GM21786 (cell line): ENCODE measurements at regions not wholly inside any gene's neighbourhood (a gene's known extent, or its start where the extent isn't known, plus 50 kb on each side); places are given as distances from the start of the nearest gene placed in this dataset.

Experiments
- ATAC-seq: cut with Tn5 transposase; IDR thresholded peaks from one replicate; pipeline ENCODE4 v1.9.1; 2021; ENCODE audit not compliant: unreplicated experiment

DNA sequence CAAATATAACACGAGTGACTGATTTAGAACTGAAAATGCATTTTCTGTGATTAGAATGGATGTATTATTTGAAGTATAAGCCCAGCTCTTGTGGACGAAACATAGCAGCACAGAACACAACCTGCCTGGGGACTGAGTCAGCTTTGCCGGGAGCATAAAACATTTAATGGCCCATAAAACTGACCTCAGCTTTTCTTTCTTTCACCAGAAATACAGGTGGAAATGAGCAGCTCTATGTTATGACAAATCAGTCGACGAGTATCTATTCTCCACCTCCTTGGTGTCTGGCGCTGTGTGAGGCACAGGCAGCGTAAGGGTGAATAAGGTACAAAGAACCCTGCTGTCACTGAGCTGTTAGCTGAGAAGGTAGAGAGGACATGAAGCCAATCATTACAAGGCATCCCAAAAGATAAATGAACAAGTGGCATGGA lies 471.6 kb upstream of the AKR1E2 start:
- ATAC-seq: no peak

DNA sequence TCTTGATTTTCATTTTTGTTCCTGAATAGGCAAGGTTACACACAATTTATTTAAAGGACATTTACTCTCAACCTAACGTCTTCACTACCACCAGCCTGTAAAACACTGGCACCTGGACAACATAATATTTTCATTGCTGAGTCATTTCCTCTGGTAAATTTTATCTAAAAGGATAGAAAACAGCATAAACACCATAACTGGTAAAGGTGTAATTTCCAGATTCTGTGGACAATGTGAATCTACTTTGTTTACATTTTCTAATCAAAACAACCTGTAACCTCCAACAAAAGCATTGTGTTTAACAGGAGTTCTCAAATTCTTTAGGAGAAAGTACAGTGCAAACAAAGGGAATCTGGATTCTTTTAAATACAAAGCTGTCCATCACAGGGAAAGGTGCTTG lies 472.0 kb upstream of the AKR1E2 start:
- no peak for ATAC-seq

DNA sequence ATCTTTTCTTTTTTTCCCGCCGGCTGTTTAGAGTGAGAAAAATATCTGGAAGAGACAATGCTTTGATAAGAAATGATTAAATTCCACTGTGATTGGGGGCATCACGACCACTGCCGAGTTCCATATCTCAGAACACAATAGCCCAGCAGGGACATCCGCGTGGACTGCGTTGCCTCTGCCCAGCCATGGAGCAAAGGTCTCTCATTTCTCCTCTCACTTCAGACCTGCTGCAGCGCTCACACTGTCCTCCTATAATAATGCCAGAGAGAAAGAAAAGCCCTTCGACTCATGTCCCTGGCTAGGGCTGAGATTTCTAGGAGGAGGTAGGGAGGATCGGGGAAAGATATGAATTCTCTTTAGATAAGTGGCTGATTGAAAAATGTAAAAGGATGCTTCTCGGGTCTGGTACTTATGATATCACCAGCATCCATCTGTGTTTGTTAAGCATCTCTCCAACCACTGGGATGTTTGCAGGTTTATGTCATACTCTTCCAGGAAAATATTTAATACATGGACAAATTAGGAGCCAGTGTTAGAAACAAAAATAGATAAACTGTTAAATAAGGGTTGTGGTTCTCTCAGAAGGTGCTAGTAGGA lies 472.9 kb upstream of the AKR1E2 start:
- no peak for ATAC-seq

DNA sequence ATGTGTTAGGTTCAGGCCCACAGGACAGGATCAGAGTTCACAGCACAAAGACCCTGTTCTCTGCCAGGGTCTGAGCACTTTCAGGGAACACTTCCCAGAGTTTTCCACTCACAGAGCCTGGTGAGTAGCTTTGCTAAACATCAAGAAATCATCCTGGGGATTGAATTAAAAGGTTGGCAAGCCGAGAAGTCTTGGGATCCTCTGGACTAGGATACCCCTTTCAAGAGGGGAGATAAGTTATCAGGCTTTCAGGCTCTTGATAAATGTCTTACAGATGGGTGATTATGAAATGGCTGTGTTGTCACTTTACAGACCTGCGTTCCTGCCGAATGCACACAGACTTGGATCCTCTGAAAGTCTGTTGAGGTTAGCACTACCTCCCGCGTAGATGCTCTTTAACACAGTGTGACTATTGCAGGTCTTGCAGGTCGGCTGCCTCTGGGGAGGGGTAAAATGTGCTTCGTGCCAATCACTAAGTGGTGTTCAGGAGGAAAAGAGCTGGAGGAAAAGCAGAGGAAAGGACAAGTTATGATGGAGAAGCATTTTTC lies 473.5 kb upstream of the AKR1E2 start:
- no peak for ATAC-seq

DNA sequence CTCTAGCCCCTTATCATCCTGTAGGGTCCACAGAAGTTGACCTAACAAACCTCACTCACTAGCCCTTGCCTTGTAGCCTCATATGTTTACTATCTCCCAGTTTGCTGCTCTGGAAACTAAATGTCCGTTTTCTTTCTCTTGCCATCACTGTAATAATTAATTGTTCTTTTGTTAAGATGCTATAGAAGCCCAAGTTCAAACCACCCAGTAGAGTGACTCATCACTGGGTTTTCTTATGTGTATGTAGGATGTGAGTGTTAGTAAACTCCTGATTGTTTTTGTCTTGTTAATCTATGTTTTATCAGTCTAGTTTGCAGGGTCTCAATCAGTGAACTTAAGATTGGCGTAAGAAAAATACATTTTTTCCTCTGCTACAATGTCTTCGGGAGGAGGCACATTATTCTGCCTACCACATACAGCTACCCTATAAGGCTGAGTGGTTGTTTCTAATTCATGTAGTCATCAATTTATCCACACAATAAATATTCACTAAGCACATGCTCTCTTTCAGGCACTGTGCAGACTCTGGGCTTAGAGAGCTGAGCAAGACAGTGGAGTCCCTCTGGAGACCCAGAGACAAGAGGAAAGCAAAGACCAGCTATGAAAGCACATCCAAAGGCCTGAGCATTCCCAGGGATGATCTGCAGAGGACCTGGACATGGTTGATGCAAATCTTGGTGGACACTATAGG lies 474.1 kb upstream of the AKR1E2 start:
- ATAC-seq: no peak

DNA sequence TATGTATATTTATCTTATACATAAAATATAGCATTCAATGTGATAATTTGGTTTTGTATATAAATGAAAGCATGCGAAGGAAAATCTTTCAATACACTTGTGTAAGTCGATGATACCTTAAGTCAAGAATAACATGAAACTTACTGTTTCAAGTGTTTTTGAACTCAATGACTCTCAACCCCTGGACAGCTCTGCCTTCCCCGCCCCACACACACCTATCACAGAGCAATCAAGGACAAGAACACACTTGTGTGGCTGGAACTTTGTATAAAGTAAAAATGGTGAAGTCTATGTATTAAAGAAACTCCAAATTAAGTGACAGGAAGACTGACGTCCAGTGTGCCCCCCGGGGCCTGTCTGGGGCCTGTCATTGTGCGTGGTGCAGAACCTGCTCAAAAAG lies 478.6 kb upstream of the AKR1E2 start:
- ATAC-seq: no peak

DNA sequence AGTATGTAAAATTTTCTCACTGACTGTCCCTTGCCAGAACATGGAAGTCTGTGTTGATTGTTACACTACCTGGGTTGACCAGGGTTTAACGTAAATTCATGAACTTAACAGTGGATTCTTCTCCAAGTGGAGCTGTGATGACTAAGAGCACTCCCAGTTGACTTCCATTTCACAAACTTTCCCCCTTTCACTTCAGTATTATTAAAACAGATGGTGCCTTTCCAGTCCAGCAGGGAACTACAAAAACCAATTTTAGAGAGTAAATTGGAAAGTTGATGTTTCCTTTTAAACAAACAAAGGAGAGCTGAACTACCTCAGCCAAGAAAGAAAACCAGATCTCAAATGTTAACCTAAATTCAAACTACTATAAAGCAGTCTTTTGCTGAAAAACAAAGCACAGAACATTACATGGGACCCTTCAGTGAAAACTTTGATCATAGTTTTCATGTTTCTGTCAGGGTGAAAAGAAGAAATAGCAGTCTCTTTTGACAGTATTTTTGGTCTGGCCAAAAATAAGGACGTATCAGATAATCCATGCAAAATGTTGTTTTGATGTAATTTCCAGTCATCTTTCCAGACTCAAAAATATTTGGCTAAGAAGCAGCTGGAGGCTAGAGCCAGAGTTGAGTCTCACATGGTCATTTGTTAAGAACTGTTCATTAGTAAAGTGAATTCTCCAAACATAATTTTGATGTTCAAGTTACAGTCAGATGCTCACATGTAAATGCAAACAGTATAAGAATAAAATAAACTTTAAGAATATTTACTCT lies 479.9 kb upstream of the AKR1E2 start:
- no peak for ATAC-seq

DNA sequence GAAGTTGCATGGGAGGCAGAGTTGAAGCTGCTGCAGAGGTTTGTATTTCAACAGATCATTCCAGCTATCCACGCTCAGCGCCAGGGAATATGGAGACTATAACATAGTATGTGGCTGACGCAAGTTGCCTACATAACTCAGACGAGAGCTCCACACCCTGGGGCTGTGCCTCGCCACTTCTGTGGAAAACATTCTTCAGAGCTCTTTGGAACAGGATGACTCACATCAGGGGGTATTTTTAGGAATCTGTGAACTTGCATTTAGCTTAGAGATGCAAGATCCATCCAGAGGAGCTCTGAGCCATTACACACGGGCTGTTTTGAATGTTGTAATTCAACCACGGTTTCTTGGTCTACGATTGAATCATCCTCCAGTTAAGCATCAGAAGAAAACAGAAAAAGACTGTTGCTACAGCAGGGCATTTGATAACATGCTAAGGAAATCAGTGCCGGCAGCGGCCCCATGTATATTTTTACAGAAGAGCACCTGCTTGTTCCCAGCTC lies 481.5 kb upstream of the AKR1E2 start:
- ATAC-seq: no peak

DNA sequence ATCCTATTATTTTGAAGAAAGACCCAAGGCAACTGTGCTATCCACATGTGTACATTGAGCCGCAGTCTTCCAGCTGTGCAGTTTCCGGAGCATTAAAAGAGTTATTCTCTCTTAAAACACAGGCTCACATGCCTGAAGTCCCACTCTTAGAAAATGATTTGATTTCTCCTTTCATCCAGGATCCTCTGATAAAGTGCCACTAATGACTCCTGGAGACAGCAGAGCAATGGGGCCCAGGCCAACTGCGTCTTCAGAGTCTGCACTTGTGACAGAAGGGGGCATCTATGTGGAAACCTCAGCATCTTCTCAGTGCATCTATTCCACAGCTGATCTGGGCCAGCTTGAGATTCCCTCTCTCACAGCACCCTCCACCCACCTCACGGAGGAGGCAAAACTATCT lies 482.1 kb upstream of the AKR1E2 start:
- no peak for ATAC-seq

DNA sequence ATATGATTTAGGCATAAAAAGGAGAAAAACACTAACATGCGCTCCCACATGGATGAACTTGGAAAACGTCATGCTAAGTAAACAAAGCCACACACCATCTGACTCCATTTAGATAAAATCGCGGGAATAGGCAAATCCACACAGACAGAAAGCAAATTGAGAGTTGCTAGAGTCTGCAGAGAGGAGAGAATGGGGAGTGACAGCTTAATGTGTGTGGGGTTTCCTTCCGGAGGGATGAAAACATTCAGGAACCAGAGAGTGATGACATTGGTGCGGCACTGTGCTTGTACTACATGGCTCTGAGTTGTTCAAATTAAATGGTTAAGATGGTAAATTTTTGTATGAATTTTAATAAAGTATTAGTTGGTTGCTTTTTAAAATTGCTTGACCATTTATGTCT lies 482.9 kb upstream of the AKR1E2 start:
- no peak for ATAC-seq

DNA sequence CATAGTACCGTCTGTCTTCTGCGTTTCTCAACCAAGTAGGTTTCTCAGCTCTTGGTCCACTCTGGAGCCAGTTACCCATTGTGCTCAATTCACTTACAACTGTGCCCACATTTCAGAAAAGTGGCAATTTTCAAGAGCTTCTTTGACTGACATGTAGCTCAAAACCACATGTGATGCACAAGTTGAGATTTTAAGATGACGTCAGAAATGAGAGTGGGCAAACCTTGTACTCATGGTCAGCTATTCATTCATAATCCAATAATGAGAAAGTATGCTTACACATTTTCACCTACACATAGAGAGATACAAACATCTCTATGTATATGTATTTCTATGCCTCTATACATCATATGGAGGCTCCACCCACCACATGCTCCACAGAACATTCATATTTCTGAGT lies 487.2 kb upstream of the AKR1E2 start:
- ATAC-seq: no peak

DNA sequence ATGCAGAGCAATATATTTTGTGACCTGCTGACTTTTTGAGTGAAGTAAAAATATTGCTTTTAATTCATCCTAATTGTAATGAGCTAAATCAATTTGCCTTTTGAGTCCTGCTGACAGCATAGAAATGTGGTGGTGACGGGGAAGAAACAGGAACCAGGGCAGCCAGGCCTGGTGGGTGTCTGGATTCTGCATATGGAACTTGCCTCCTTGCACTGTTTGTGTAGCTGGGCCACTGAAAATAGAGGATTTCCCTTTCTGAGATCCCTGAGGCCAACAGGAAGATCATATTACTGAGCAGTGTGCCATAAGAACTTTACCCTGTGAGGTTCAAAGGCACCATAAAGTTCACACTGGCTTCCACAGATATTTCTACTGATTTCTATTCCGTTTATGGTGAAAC lies 488.4 kb upstream of the AKR1E2 start:
- no peak for ATAC-seq

DNA sequence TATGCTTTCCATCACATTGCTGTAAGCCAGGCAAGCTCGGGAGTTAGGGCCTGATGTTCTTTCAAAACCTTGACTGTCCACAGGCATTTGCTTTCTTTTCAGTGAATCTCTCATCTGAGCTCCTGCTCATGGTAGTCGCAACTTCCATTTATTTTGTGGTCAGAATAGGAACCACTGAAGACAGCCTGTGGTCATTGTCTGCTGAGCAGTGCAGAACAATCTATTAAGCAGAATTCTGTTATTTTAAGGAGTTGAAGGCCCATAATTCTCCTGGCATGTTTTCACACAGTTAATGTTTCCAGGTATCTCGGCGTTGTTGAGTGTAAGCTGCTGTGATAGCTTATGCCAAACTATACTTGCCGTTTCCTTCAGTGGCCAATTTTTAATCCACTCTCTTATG lies 491.1 kb upstream of the AKR1E2 start:
- ATAC-seq: no peak

DNA sequence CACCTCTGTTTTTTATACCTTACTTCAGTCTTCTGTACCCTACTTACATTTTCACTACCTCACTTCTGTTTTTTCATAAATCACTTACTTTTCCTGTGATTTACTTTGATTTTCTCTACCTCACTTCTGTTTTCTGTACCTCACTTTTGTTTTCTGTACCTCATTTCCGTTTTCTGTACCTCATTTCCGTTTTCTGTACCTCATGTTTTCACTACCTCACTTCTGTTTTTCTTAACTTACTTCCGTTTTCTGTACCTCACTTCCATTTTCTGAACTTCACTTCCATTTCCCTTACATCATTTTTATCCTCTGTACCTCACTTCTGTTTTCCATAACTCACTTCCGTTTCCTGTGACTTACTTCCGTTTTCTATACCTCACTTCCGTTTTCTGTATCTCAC lies 492.0 kb upstream of the AKR1E2 start:
- ATAC-seq: no peak

DNA sequence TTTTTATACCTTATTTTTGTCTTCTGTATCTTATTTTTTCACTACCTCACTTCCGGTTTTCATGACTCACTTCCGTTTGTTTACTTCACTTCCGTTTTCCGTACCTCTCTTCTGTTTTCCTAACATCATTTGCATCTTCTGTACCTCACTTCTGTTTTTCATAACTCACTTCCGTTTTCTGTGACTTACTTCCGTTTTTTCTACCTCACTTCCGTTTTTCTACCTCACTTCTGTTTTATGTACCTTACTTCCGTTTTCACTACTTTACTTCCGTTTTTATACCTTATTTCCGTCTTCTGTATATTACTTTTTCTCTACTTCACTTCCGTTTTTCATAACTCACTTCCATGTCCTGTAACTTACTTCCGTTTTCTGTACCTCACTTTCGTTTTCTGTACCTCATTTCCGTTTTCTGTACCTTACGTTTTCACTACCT lies 492.5 kb upstream of the AKR1E2 start:
- ATAC-seq: no peak

DNA sequence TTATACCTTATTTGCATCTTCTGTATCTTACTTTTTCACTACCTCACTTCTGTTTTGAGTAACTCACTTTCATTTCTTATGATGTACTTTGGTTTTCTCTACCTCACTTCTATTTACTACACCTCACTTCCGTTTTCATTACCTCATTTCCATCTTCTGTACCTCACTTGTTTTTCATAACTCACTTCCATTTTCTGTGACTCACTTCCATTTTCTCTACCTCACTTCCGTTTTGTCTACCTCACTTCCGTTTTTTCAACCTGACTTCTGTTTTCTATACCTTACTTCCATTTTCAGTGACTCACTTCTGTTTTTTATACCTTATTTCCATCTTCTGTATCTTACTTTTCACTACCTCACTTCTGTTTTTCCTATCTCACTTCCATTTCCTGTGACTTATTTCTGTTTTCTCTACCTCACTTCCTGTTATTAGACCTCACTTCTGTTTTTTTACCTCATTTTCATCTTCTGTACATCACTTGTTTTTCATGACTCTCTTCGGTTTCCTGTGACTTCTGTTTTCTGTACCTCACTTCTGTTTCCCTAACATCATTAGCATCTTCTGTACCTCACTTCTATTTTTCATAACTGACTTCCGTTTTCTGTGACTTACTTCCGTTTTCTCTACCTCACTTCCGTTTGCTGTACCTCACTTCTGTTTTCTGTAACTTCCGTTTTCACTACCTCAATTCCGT lies 493.1 kb upstream of the AKR1E2 start:
- ATAC-seq: no peak

DNA sequence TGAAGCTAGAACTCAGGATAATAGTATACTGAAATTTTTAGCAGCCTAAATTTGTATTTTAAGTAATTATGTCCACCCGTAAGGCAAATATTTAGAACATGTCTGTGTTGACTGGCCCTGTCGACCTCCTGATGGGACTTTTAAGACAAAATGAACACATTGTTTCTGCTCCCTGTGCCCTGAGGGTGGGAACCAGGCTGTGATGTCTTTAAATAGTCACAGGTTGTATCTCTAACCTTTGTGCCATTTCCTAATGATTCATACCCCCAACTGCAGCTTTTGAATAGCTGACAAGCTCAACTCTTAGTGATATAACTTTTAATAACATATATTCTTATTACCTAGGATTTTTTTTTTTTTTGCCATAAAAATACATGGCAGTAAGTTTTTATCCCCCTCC lies 494.9 kb upstream of the AKR1E2 start:
- ATAC-seq: no peak

DNA sequence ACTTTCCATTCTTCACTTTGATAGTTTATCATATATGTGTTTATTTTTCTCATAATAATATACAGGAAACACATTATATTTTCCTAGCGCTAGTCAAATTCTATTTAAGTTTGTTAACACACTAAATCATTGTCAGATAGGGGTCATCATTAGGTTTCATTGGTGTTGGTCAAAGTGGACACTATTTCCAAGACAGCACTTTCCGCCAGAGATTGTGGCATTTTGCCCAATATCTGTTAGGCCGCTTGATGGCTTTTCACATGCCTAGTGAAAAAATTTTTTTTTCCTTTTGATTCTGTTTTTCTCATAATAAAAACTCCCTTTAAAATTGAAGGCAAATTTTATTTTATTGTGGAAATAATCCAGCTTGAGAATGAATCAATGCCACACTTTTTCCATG lies 495.4 kb upstream of the AKR1E2 start:
- no peak for ATAC-seq

DNA sequence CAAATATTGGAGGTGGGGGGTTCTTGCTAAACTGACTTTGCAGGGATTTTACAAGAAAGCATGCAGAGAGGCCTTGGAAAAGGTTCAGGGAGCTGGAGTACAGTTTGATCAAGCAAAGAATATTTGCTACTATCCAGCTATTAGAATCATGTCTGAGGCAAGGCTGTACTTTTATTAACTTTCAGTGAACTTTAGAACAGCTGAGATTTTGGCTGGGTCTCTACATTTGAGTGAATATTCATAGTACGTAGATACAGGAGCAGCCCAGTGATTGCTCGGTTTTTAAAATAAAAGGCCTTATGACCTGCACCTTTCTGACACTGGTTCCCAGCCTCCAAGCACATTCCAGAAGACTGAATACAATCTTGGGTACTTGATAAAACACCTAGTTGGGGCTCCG lies 496.8 kb upstream of the AKR1E2 start:
- no peak for ATAC-seq

DNA sequence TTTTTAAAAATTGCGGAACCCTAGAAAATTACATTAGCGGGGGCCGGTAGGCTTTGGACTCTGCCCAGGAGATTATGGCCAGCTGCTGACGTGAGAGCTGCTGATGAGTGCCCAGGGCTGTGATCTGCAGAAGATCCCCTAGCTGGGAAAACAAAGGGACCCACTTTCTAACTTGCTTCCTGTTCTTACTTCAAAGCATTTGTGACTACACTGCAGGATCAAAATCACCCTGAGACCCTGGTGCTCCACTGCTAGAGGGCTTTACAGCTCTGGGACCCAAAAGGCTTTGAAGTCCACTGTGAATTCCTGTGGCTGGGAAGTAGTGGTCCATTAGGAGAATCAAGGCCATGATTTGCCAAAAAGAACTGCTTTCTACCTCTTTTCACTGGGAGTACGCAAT lies 499.4 kb upstream of the AKR1E2 start:
- no peak for ATAC-seq

DNA sequence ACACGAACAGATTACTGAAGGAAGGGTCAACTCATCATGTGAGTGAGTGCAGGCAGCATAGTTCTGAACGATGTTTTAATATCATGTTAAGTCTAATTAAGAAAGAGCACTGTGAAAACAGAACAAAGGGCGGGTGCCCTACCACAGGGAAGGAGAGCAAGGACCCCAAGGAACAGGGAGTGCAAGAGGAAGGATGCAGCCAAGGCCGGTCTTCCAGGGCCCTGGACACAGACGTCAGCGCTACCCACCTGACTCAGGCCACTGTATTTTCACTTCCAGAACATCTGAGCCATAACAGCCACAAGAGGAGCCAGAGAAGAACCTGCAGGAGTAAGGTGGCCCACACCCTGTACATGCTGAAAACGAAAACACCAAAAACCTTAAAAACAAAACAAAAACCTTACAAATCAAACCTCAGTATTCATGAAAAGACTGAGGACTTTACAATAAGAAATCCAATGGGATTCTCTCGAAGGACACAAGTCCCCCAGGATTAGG lies 506.1 kb upstream of the AKR1E2 start:
- no peak for ATAC-seq
